Gastroesophageal sphincter (tissue), 3 donors: ENCODE measurements at regions not wholly inside any gene's neighbourhood (a gene's known extent, or its start where the extent isn't known, plus 50 kb on each side); places are given as distances from the start of the nearest gene placed in this dataset.

Source experiments
- EP300 ChIP-seq: sonication (generic); formaldehyde crosslinking; IDR thresholded peaks from one replicate; pipeline ENCODE4 v1.6.1; 2017; ENCODE audit warnings: antibody characterized with exemption, mild to moderate bottlenecking
- POLR2A ChIP-seq, 2 donors: fragments of 450-650 bp; IDR thresholded peaks; one replicate each; pipeline ENCODE4 v1.6.1; 2017; ENCODE audit warnings: antibody characterized with exemption in 2 of 2, mild to moderate bottlenecking in 2 of 2, moderate library complexity in 1 of 2
- POLR2AphosphoS5 ChIP-seq: sonication (generic); formaldehyde crosslinking; IDR thresholded peaks from one replicate; pipeline ENCODE4 v1.6.1; 2017; ENCODE audit warnings: antibody characterized with exemption
- TF ChIP-seq, protein P1 (sequence below), 4 experiments: fragments of 200-600 bp in 2 of 4; fragments of 450-650 bp in 2 of 4; sonication (generic) in 1 of 4; IDR thresholded peaks; one replicate each; pipeline ENCODE4 v1.5.1; 2017 to 2019; ENCODE audit warnings: antibody characterized with exemption in 4 of 4, mild to moderate bottlenecking in 2 of 4, moderate library complexity in 2 of 4

DNA sequence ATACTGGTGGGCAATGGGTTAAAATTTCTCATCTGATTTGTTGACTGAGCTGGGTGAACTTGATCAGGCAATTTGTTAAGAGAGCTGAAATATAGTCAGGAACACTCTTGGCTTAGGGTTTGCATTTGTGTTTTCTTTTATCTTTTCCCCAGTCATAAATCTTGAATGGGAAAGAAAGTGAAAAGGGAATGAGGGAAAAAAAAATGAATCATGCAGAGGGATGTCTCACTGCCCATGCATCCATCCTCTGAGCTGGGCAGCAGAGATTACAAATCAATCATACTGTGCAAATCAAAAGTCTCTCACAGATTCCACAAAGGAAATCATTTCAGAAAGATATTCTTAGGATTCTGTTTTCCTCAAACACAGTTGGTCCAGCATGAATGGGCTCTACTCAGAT, 174.2 kb upstream of the MPPED2 start:
- TF ChIP-seq, protein P1, sequence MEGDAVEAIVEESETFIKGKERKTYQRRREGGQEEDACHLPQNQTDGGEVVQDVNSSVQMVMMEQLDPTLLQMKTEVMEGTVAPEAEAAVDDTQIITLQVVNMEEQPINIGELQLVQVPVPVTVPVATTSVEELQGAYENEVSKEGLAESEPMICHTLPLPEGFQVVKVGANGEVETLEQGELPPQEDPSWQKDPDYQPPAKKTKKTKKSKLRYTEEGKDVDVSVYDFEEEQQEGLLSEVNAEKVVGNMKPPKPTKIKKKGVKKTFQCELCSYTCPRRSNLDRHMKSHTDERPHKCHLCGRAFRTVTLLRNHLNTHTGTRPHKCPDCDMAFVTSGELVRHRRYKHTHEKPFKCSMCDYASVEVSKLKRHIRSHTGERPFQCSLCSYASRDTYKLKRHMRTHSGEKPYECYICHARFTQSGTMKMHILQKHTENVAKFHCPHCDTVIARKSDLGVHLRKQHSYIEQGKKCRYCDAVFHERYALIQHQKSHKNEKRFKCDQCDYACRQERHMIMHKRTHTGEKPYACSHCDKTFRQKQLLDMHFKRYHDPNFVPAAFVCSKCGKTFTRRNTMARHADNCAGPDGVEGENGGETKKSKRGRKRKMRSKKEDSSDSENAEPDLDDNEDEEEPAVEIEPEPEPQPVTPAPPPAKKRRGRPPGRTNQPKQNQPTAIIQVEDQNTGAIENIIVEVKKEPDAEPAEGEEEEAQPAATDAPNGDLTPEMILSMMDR (IDR thresholded peaks at IDR 0.05), result no peak
- TF ChIP-seq POLR2A (IDR thresholded peaks at IDR 0.05) (no peak), EP300 (no peak), POLR2AphosphoS5 (no peak)
